Rectal smooth muscle tissue (tissue), 1 donor: ENCODE measurements at regions not wholly inside any gene's neighbourhood (a gene's known extent, or its start where the extent isn't known, plus 50 kb on each side); places are given as distances from the start of the nearest gene placed in this dataset.

Source experiments
- H3K27ac ChIP-seq: one replicate; pipeline ENCODE4 v1.7.0; 2013; ENCODE audit warnings: low read depth, low read length, inconsistent platforms
- H3K27me3 ChIP-seq: one replicate; pipeline ENCODE4 v1.7.0; 2013; ENCODE audit warnings: low read length; ENCODE audit not compliant: control insufficient read depth, insufficient read depth
- H3K36me3 ChIP-seq: one replicate; pipeline ENCODE4 v1.7.0; 2013; ENCODE audit warnings: low read length; ENCODE audit not compliant: control insufficient read depth, insufficient read depth
- H3K4me1 ChIP-seq: one replicate; pipeline ENCODE4 v1.7.0; 2013; ENCODE audit warnings: low read length; ENCODE audit not compliant: control insufficient read depth, insufficient read depth
- H3K4me3 ChIP-seq: one replicate; pipeline ENCODE4 v1.7.0; 2013; ENCODE audit warnings: low read length
- H3K9ac ChIP-seq: one replicate; pipeline ENCODE4 v1.7.0; 2013; ENCODE audit warnings: low read length

DNA sequence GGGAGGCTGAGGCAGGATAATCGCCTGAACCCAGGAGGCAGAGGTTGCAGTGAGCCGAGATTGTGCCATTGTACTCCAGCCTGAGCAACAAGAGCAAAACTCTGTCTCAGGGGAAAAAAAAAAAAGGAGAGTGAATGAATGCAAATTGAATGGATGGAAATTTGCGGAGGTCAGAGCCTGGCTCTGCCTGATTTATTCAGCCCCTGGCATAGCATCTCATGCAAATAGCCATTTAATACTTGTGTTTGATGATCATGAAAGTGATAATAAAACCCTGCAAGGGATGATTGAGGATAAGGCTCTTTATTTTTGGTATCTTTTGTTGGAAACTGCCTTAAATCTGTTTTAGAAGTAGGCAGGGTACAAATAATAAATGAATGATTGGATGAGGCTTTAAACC lies 133.0 kb upstream of the SEMA6D start:
- Histone ChIP-seq H3K4me1 (no peaks in the 10 kb centered on the region), H3K27me3 (no peaks in the 10 kb centered on the region), H3K27ac (no peak overlapping the region), H3K9ac (no peak overlapping the region), H3K4me3 (no peak overlapping the region), H3K36me3 (no peaks in the 10 kb centered on the region)

DNA sequence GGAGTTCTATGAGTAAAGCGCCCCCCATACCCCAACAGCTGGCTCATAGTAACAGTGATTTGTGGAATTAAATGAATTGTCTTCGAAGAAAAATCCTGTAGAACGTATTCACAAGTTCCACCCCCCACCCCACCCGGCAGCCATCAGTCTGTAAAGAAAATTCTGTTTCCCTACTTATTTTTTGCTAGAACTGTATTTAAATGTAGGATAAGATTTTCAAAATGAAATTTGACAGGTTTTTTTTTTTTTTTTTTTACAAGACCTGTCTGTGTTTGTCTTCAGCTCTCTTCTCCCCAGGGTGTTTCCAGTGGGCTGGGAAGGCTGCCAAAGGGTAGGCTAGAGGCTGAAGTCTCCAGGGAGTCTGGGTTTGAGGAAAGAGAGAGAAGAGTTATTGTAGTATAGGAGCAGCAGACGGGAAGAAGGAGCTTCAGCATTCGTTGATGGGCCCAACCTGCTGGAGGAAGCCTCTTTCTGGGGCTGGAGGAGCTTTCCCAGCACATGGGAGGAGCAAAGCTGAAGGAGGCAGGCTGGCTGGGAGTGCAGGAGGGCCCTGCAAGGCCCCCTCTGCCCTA lies 130.6 kb upstream of the SEMA6D start:
- H3K27me3 ChIP-seq, result no peaks in the 10 kb centered on the region
- H3K4me3 ChIP-seq, result no peak overlapping the region
- H3K27ac ChIP-seq, result no peak overlapping the region
- H3K4me1 ChIP-seq, result no peaks in the 10 kb centered on the region
- H3K9ac ChIP-seq, result no peak overlapping the region
- H3K36me3 ChIP-seq, result no peaks in the 10 kb centered on the region

GRCh38 chr15:47587940-47588802 lies 129.1 kb upstream of the SEMA6D start:
- Histone ChIP-seq H3K4me1 (no peaks in the 10 kb centered on the region), H3K36me3 (no peaks in the 10 kb centered on the region), H3K27me3 (no peaks in the 10 kb centered on the region), H3K27ac (no peak overlapping the region), H3K9ac (no peak overlapping the region), H3K4me3 (no peak overlapping the region)

GRCh38 chr15:47588958-47589357 lies 128.3 kb upstream of the SEMA6D start:
- Histone ChIP-seq H3K36me3 (no peaks in the 10 kb centered on the region), H3K4me1 (no peaks in the 10 kb centered on the region), H3K4me3 (no peak overlapping the region), H3K9ac (no peak overlapping the region), H3K27ac (no peak overlapping the region), H3K27me3 (no peaks in the 10 kb centered on the region)

- H3K27me3 ChIP-seq, result no peaks in the 10 kb centered on the region
- H3K4me1 ChIP-seq, result no peaks in the 10 kb centered on the region
- no peaks in the 10 kb centered on the region for H3K36me3 ChIP-seq
- H3K27ac ChIP-seq, result no peak overlapping the region
- H3K4me3 ChIP-seq, result no peak overlapping the region
- no peak overlapping the region for H3K9ac ChIP-seq
Observed at GRCh38 chr15:47598996-47599395, 118.3 kb upstream of the SEMA6D start.

- Histone ChIP-seq H3K27ac (no peak overlapping the region), H3K27me3 (no peaks in the 10 kb centered on the region), H3K4me1 (no peaks in the 10 kb centered on the region), H3K36me3 (no peaks in the 10 kb centered on the region), H3K4me3 (no peak overlapping the region), H3K9ac (no peak overlapping the region)
Observed at GRCh38 chr15:47599806-47600205, 117.5 kb upstream of the SEMA6D start.

GRCh38 chr15:47602121-47602520 lies 115.2 kb upstream of the SEMA6D start:
- no peak overlapping the region for H3K9ac ChIP-seq

GRCh38 chr15:47603026-47603425 lies 114.3 kb upstream of the SEMA6D start:
- Histone ChIP-seq H3K27ac (no peak overlapping the region), H3K4me1 (no peaks in the 10 kb centered on the region), H3K27me3 (no peaks in the 10 kb centered on the region), H3K9ac (no peak overlapping the region), H3K4me3 (no peak overlapping the region), H3K36me3 (no peaks in the 10 kb centered on the region)

More at GRCh38 chr15:47602121-47602520, 115.2 kb upstream of the SEMA6D start:
- Histone ChIP-seq H3K27me3 (no peaks in the 10 kb centered on the region), H3K27ac (no peak overlapping the region), H3K4me1 (no peaks in the 10 kb centered on the region), H3K36me3 (no peaks in the 10 kb centered on the region), H3K4me3 (no peak overlapping the region)

GRCh38 chr15:47607695-47608094 lies 109.6 kb upstream of the SEMA6D start:
- Histone ChIP-seq H3K9ac (no peak overlapping the region), H3K27ac (no peak overlapping the region), H3K4me3 (no peak overlapping the region), H3K27me3 (no peaks in the 10 kb centered on the region), H3K4me1 (no peaks in the 10 kb centered on the region), H3K36me3 (no peaks in the 10 kb centered on the region)

DNA sequence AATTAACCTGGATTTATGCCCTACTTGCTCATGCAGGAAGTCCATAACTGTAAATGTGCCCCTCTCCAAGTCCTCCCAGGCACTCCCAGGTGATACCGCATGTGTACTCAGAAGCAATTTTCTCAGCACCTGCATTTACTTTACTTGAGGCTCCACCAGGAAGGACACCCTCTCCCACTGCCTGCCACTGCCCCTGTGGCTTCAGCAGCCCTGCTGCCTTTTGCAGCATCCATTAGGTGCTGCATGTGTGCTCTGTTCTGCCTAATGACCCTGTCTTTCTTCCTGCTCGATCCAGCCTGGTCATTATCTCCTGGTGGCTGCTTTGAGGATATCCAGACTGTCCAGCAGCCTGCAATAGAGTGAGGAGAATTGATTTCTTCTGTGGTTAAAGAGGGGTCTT lies 107.6 kb upstream of the SEMA6D start:
- H3K9ac ChIP-seq, result no peak overlapping the region
- no peaks in the 10 kb centered on the region for H3K27me3 ChIP-seq
- H3K4me3 ChIP-seq, result no peak overlapping the region
- H3K27ac ChIP-seq, result no peak overlapping the region
- no peaks in the 10 kb centered on the region for H3K36me3 ChIP-seq
- H3K4me1 ChIP-seq, result no peaks in the 10 kb centered on the region

- no peaks in the 10 kb centered on the region for H3K36me3 ChIP-seq
- no peak overlapping the region for H3K9ac ChIP-seq
- no peaks in the 10 kb centered on the region for H3K27me3 ChIP-seq
- no peak overlapping the region for H3K27ac ChIP-seq
- no peaks in the 10 kb centered on the region for H3K4me1 ChIP-seq
- no peak overlapping the region for H3K4me3 ChIP-seq
Observed at GRCh38 chr15:47610736-47611135, 106.6 kb upstream of the SEMA6D start.

- H3K27me3 ChIP-seq, result no peaks in the 10 kb centered on the region
Observed at GRCh38 chr15:47614360-47615011, 102.8 kb upstream of the SEMA6D start.

More at GRCh38 chr15:47614360-47615011, 102.8 kb upstream of the SEMA6D start:
- Histone ChIP-seq H3K27ac (no peak overlapping the region), H3K9ac (no peak overlapping the region), H3K4me3 (no peak overlapping the region), H3K4me1 (no peaks in the 10 kb centered on the region), H3K36me3 (no peaks in the 10 kb centered on the region)
